K562 (cell line): ENCODE measurements at regions not wholly inside any gene's neighbourhood (a gene's known extent, or its start where the extent isn't known, plus 50 kb on each side); places are given as distances from the start of the nearest gene placed in this dataset.

Experiments used
- EZH2 ChIP-seq: IDR thresholded peaks from 2 replicates; pipeline ENCODE4 v1.6.1; 2012; ENCODE audit warnings: low read depth, mild to moderate bottlenecking, inconsistent platforms, low read length, borderline replicate concordance
- IRF2 ChIP-seq: sonication (generic); formaldehyde crosslinking; IDR thresholded peaks from 2 replicates; pipeline ENCODE4 v1.8.1; 2022; ENCODE audit warnings: mild to moderate bottlenecking, missing genetic modification reagents
- KLF6 ChIP-seq: fragments of 250-450 bp; sonication (Bioruptor Pico); IDR thresholded peaks from 2 replicates; pipeline ENCODE4 v1.4.0; 2020; ENCODE audit warnings: mild to moderate bottlenecking, moderate library complexity, borderline replicate concordance
- NR1H2 ChIP-seq: sonication (generic); formaldehyde crosslinking; IDR thresholded peaks from 2 replicates; pipeline ENCODE4 v1.4.0; 2020; ENCODE audit warnings: mild to moderate bottlenecking, missing genetic modification reagents
- PTTG1 ChIP-seq: fragments of 450-650 bp; IDR thresholded peaks from 2 replicates; pipeline ENCODE4 v1.6.1; 2016; ENCODE audit warnings: low read depth, mild to moderate bottlenecking, missing genetic modification characterization, missing compliant biosample characterization
- ZNF133 ChIP-seq: fragments of 250-450 bp; sonication (Bioruptor Pico); IDR thresholded peaks from 2 replicates; pipeline ENCODE4 v1.4.0; 2020; ENCODE audit warnings: mild to moderate bottlenecking
- ZNF23 ChIP-seq: fragments of 250-450 bp; sonication (Bioruptor Pico); IDR thresholded peaks from 2 replicates; pipeline ENCODE4 v1.4.0; 2020; ENCODE audit warnings: mild to moderate bottlenecking
- TF ChIP-seq, protein P1 (sequence below): fragments of 450-650 bp; IDR thresholded peaks from 2 replicates; pipeline ENCODE4 v1.6.1; 2016; ENCODE audit warnings: borderline replicate concordance
- TF ChIP-seq, protein P2 (sequence below): fragments of 450-650 bp; formaldehyde crosslinking; IDR thresholded peaks from 2 replicates; pipeline ENCODE4 v1.4.0; 2020; ENCODE audit warnings: mild to moderate bottlenecking, mixed read lengths
- TF ChIP-seq, protein P3 (sequence below): sonication (generic); formaldehyde crosslinking; IDR thresholded peaks from 2 replicates; pipeline ENCODE4 v1.8.0; 2023; ENCODE audit warnings: mild to moderate bottlenecking, missing genetic modification reagents

DNA sequence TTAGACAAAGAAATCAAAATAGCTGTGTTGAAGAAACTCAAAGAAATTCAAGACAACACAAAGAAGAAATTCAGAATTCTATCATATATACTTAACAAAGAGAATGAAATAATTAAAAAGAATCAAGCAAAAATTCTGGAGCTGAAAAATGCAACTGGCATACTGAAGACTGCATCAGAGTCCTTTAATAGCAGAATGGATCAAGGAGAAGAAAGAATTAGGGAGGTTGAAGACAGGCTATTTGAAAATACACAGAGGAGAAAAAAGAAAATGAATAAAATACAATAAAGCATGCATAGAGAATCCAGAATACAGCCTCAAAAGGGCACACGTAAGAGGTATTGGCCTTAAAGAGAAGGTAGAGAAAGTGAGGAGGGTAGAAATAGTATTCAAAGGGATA lies 179.5 kb upstream of the SPIN4 start (continued):
- TF ChIP-seq, protein P1, sequence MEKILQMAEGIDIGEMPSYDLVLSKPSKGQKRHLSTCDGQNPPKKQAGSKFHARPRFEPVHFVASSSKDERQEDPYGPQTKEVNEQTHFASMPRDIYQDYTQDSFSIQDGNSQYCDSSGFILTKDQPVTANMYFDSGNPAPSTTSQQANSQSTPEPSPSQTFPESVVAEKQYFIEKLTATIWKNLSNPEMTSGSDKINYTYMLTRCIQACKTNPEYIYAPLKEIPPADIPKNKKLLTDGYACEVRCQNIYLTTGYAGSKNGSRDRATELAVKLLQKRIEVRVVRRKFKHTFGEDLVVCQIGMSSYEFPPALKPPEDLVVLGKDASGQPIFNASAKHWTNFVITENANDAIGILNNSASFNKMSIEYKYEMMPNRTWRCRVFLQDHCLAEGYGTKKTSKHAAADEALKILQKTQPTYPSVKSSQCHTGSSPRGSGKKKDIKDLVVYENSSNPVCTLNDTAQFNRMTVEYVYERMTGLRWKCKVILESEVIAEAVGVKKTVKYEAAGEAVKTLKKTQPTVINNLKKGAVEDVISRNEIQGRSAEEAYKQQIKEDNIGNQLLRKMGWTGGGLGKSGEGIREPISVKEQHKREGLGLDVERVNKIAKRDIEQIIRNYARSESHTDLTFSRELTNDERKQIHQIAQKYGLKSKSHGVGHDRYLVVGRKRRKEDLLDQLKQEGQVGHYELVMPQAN = no peak
- TF ChIP-seq EZH2 (no peak), NR1H2 (no peak), KLF6 (no peak), ZNF133 (CRISPR knock-in tag) (no peak), PTTG1 (no peak), ZNF23 (CRISPR knock-in tag) (no peak), IRF2 (CRISPR knock-in tag) (no peak)
- TF ChIP-seq, protein P2, sequence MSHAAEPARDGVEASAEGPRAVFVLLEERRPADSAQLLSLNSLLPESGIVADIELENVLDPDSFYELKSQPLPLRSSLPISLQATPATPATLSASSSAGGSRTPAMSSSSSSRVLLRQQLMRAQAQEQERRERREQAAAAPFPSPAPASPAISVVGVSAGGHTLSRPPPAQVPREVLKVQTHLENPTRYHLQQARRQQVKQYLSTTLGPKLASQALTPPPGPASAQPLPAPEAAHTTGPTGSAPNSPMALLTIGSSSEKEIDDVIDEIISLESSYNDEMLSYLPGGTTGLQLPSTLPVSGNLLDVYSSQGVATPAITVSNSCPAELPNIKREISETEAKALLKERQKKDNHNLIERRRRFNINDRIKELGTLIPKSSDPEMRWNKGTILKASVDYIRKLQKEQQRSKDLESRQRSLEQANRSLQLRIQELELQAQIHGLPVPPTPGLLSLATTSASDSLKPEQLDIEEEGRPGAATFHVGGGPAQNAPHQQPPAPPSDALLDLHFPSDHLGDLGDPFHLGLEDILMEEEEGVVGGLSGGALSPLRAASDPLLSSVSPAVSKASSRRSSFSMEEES (CRISPR knock-in tag) = no peak
- TF ChIP-seq, protein P3, sequence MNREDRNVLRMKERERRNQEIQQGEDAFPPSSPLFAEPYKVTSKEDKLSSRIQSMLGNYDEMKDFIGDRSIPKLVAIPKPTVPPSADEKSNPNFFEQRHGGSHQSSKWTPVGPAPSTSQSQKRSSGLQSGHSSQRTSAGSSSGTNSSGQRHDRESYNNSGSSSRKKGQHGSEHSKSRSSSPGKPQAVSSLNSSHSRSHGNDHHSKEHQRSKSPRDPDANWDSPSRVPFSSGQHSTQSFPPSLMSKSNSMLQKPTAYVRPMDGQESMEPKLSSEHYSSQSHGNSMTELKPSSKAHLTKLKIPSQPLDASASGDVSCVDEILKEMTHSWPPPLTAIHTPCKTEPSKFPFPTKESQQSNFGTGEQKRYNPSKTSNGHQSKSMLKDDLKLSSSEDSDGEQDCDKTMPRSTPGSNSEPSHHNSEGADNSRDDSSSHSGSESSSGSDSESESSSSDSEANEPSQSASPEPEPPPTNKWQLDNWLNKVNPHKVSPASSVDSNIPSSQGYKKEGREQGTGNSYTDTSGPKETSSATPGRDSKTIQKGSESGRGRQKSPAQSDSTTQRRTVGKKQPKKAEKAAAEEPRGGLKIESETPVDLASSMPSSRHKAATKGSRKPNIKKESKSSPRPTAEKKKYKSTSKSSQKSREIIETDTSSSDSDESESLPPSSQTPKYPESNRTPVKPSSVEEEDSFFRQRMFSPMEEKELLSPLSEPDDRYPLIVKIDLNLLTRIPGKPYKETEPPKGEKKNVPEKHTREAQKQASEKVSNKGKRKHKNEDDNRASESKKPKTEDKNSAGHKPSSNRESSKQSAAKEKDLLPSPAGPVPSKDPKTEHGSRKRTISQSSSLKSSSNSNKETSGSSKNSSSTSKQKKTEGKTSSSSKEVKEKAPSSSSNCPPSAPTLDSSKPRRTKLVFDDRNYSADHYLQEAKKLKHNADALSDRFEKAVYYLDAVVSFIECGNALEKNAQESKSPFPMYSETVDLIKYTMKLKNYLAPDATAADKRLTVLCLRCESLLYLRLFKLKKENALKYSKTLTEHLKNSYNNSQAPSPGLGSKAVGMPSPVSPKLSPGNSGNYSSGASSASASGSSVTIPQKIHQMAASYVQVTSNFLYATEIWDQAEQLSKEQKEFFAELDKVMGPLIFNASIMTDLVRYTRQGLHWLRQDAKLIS (CRISPR knock-in tag) = no peak
